GM18520 (cell line): ENCODE measurements at regions not wholly inside any gene's neighbourhood (a gene's known extent, or its start where the extent isn't known, plus 50 kb on each side); places are given as distances from the start of the nearest gene placed in this dataset.

Source experiments
- ATAC-seq: cut with Tn5 transposase; IDR thresholded peaks from one replicate; pipeline ENCODE4 v1.9.1; 2021; ENCODE audit not compliant: unreplicated experiment

DNA sequence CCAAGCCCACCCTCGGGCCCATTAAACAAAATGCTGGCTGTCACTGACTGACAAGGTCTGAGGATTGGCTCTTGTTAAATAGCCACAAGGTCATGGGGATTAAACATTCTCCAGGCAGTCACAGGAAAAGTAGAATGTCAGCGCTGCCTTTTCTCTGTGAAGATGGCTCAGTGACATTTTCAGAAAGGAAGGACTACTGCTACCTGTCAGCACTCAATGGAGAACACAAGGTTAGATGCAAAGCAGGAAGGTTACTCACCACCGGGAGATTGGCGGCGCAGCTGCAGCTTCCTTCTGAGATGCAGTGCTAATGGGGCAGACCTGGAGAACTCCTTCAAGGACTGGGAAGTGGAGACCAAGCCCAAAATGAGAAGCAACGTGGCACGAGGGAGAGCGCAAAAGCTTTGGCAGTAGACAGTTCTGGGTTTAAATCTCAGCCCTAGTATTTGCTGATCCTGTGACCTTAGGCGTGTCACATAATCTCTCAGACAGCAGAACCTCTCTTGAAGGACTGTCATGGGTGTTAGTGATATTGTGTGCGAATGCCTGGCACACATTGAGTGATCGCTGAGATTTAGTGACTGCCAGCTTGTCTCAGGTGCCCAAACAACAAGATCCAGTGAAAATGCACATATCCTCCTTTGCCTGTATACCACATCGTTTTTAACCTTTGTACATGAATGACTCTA is 213.1 kb upstream of the BOD1L1 start:
- no peak for ATAC-seq

DNA sequence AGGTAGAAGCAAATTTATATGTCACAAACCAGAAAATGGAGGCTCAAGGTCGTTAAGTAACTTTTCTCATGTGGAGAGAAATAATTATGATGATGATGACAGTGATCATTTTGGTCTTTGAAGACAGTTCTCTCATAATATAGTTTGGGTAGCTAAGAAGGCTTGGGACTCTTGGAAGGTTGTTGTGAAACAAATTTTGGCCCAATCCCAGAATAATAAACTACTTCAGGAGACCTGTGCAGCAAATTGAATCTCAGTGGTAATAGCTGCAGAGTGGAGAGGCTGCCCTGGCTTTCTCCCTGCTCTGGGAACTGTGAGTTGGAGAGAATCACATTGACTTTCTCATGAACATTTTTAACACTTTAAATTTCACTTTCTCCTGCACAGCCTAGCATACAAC is 217.2 kb upstream of the BOD1L1 start:
- ATAC-seq = no peak

DNA sequence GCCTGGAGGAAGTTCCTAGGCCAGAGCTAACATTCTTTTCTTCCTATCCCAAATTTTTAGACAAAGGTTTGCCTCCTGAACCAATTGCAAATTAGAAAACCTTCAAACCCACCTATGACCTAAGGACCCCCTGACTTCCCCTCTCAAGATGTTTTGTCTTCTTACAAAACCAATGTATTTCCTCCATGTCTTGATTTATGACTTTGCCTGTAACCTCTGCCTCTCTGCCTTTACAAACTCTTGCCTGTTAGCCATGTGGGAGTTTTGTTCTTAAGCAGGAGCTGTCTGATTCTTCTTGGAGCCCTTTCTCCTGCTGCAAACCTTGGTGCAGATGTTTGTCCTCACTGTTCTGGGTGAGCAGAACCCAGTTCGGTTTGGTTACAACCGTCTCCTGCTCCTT is 222.3 kb upstream of the BOD1L1 start:
- no peak for ATAC-seq

DNA sequence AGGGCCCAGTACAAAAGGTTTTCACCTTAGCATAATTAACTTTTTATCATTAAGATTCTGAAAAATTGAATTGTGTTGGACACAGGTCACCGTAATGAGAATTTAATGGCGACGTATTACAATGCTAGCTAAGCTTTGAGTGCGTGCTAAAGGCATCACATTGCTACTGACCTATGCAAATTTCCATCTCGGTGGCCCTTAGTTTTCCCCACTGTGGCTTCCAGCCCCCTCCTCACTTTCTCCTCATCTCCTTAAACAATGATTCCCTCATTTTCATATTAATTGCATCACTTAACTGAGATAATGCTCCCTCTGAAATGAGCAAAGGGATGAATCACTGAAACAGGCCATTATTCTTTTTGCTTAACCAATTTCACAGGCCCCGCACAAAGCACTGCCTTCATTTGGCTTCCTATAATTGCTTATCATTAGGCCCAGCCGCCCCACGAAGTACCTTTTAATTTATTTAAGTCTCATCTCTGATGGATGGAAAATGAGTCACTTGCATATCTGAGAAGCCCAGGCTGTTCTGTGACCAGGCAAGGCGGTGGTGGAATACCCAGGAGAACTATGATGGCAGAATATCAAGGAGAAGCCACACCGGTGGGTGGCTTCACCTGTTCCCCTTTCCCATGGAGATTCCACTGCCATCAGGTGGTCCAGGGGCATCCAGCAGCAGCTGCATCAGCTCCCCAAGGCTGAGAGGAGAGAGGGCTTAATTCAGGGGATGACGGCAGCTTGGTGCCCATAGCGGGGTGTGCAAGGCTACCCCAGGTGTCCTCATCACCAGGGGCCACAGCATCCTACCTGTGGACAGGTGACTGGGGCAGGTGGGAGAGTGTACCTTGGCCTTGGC is 223.8 kb upstream of the BOD1L1 start:
- ATAC-seq = no peak

DNA sequence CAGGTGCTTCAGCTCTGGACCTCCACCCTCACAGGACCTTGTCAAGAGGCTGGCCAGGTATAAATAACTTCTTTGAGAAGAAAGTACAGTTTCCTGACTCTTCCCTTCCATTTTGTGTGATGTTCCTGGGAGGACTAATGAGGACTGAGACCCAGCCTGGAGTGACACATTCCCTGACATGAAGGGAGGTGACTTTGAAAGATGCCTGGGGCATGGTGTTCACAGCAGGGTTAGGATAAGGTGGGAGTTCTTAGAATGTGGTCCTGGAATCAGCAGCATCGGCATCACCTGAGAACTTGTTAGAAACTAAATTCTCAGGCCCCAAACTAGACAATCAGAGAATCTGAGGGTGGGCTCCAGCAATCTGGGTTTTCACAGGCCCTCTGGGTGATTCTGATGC is 224.9 kb upstream of the BOD1L1 start:
- ATAC-seq = no peak

DNA sequence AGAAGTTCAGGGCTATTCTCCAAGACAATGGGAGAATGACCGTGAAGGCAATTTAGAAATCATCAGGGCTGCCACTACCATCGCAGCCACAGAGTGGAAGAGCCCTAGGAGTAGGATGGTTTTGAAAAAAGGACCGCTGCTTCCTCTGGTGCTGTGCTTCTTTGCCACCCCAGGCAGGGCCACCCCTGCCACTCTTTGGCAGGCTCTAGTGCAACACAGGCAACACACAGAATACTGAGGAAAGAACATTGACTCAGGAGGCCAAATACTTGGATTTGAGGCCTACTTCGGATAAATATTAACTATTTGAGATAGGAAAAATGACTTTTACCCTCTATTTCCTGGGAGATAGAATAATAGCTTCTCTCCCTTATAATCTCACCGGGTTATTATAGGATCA is 228.9 kb upstream of the BOD1L1 start:
- ATAC-seq = no peak

DNA sequence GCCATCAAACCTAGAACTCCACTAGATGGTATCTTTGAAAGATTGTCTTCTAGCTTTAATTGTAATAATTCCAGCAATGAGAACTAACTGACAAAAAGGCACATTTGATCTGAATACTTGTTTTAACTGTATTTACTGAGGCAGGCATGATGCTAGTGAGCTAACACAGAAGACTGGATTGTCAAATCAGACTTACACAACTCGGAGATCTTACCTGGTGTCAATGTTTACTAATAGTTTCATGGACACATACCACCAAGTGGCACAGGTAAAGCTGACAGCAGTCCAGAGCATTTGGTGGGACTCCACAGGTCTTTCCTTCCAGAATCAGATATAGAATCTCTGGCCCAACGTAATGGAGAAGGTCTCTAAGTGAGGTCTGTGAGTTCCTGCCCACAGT is 229.9 kb upstream of the BOD1L1 start:
- no peak for ATAC-seq

DNA sequence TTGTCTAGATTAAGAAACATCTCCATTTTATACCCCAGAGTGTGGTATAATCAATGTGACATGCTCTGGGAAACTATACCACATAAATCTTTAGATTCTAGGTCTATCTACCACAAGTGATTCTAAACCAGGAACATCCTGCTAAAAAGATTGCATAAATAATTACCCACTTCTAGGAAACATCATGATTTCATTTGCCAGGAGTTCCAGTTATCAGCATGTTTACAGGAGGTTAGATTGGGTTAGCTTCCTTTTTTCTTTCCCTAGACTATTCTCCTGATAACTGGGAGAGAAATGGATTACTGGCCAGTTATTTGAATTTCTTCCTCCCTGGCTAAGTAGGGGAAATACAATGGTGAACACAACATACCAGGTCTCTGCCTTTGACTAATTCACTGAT is 230.3 kb upstream of the BOD1L1 start:
- no peak for ATAC-seq

DNA sequence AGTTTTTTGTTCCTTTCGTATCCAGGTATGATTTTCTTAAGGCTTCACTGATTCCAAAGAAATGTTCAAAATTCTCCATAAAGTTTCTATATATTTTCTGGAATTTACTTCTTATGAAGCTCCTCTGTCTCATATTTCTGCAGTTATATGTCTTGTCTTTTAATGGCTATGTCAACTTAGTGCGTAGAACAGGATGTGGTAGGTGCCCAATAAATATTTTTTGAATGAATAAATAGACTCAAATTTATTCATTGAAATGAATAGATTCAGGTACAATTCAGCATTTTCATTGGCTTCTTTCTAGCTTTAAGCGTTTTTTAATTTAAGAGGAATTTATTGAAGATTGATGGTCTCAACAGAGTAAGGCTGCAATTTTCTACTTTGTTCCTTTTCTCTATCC is 231.9 kb upstream of the BOD1L1 start:
- no peak for ATAC-seq

DNA sequence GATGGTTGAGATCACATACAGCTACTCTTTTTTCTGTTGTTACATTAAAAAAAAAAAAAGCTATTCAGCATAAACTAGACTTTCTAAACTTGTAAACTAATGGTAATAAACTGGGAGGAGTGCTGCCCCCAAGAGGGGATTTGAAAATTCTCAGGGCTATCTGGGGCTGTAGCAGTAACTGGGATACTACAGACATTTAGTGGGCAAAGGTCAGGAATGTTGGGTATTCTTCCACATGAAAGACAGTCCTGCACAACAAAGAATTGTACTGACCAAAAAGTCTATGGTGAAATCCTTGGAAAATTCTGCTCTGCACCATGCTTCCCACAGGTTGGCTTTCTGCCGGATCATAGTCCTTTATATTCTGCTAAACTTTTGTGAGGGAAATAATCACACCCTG is 232.6 kb upstream of the BOD1L1 start:
- ATAC-seq = no peak

DNA sequence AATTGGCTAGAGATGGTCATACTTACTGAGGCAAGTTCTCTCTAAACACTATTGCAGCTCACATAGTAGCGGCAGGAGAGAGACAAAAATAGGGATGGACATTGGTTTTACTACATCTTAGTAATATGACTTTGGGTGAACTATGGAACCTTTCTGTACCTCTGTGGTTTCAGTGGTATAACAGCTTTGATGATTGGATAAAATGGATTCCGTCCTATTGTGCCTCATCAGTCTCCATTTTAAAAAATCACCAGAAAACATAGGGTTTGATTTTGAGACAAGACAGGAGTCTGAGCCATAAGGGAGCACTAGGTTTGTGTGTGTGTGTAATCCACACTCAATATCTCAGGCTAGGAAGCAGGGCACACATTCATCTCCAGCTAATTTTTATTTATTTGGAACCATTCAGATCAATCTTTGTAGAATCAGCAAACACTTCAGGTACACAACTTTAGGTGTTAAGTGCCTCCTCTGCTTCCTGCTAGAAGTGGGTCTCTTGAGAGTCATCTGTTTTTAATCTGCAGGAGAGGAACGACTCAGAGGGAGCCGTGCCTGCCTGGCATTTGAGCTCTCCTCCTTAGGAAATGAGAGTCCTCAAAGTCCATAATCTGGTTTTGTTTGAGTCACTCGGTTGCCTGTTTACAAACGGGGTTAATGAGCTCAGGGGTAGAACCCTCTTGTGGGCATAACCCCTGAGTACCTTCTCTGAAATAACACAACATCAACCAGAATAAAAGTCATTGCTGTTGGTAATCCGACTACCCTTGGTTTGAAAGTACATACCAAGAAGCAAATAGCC is 238.5 kb upstream of the BOD1L1 start:
- no peak for ATAC-seq

DNA sequence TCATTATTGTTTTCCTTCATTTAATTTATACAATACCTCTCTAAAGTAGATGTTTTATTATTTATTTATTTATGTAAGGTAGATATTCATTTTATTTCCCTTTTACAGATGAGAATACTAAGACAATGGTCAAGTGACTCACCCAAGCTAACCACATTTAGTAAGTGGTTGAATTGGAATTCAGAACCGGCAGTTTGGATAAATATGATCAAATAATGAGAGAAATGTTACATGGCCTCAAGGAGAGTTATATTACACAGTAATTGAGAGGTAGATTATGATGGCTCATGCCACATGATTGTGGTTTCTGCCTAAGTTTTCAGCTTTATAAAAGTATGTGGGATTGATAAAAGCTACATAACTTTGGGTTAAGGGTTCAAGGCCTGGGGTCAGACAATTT is 239.4 kb upstream of the BOD1L1 start:
- ATAC-seq = no peak

DNA sequence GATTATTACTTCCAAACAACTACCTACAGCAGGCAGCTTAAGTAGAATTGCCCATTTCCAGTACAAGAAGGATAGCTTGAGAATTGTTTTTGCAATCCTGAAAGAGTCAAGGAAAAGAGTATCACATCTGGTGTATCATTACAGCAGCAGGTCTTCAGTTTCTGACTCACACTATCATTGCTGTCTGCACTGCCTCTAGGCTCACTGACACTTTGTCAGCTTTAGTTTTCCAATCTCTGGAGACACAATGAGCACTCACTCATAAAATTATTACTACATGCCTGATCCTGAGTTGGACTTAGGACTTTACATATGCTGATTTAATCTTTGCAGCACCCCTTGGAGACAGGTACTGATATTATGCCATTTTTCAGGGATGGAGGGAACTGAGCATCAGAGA is 244.6 kb upstream of the BOD1L1 start:
- no peak for ATAC-seq

DNA sequence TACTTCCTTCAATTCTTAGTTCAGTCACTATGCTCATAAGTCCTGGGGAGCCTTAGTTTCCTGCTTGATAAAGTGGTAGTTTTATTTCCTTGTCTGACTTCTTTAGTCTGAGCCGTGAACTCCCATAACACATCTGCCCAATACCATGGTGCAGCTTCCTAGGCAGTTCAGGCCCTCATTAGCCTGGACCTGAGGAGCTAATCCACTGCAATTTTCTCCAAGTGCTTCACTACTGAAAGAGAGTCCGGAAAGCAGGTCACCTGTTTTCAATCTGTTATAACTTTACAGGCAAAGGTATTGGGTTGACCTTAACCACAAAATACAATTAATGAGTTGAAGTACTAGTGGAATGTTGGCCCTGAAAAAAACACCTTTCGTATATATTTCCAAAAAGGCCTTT is 245.4 kb upstream of the BOD1L1 start:
- no peak for ATAC-seq

DNA sequence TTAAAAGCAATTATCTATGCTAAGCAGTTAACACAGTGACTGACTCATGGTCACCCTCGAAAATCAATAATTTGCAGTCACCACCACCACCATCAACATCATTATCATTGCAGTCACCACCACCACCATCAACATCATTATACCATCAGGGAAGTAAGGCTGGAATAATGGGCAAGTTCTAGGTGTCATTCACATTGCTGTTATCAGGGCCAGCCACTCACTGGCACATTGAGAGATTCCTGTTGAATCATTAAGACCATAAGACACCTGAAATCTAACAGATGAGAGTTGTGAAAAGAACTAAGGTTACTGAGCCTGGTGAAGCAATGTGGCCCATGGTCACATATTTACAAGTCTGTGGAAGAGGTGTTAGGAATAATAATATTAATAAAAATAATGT is 247.7 kb upstream of the BOD1L1 start:
- ATAC-seq = no peak

DNA sequence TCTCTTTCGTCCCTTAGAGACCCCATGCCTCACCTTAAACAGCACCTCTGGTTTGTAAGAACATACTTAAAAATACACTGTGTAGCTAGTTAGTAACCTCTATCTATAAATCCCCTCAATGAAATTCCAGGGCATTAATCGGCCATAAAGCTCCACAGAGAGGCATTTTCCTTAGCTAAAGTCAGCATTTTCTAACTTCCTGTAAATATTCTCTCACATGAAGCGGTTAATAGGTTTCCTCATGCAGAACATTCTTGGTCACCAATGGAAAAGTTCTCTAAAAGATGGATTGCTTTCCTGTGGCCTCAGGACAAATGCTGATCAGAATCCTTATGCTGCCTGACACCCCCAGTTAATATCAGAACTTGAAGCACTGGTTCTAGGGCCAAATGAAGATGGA is 248.6 kb upstream of the BOD1L1 start:
- no peak for ATAC-seq

DNA sequence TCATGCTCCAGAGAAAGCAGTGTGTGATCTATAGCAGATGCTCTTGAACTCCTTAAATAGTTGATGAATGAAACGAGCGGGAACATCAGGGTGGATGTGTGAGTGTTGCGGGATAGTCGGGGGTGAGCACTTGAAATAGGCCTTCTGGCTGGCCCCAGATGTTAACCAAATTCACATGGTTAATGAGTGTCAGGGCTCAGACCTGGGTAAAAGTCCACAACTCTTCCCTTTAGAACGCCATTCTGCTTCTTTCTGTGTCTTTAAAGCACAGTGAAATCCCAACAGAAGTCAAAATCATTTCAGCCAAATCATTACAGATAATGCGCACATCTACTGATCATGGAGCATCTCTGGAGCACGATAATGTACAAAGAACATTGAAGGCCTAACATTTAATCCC is 249.4 kb upstream of the BOD1L1 start:
- no peak for ATAC-seq

DNA sequence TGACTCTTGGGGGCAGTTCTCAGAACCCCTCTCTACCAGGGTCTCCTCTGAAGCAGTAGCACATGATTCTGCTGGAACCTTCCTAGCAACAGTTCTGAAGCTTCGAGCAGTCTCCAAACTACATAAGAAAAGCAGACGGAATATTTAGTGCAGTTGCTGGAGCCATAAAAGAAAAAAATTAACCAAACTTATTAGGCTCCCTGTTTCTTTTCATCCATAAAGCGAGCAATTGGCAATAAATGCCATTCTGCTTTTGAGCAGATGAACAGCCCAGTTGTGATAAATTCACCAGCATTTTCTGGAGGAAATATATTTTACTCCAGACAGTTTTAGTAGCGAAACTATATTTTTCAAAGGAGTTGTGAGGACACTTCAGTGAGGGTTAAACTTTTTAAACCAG is 250.1 kb upstream of the BOD1L1 start:
- ATAC-seq = no peak

DNA sequence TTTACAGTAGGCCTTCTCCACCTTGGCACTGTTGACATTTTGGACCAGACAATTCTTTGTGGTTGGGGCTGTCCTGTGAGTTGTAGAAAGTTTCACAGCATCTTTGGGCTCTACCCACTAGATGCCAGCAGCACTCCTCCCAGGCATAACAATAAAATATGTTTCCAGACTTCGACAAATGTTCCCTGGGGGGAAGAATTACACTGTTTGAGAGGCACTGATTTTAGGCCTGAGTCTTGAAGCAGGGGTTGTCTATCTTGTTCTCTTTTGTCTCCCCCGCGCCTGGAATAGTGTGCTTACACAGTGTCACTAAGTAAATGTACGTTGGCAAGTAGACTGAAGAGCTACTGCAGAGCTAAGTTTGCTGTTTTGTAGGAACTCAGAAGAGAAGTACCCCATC is 254.4 kb upstream of the BOD1L1 start:
- ATAC-seq = no peak

DNA sequence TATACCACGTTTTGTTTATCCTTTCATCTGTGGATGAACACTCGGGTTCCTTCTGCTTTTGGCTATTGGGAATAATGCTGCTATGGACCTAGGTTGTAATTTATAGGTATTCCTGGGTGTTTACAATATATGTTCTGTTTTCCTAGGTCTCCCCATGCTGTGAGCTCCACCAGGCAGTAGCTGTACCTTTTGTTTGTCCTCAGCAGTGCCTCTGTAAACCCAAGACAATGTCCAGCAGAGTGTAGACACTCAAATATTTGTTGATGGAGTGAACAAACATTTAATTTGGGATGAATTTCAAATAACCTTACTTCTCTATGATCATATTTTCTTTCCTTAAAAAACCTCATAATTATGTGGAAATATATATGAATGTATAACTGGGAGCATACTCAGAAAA is 259.5 kb upstream of the BOD1L1 start:
- ATAC-seq = no peak

DNA sequence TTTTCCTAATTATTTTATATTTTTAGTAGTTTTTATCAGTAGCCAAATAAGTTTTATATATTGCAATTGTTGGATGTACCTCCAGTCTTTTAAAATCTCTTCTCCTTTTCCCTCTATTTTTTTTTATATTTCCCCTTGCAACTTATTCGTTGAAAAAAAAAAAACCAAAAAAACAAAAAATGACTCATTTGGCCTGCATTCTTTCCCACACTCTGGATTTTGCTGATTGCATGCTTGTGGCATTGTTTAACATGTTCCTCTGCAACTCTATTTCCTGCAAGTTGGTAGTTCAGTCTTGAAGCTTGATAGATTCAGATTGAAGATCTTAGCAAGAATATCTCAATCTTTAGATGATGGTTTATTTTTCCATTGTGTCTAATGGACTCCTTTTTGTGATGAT is 260.6 kb upstream of the BOD1L1 start:
- no peak for ATAC-seq

DNA sequence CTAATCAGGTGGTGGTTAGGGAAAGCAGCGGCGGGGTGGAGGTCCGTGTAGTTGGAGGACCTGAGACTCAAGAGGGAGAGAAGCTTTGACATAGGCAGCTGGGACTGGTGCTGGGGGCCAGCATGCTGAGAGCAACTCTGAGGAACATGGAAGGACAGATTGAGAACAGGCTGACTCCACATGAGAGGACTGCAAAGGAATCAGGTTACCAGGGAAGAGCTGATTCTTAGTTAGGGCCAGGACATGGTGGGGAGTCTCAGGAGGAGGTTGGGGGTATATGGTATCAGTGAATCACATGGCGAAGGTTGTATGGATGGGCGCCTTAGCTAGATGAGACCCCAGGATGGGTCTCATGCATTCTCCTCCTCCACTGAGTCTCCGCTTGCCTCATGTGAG is 264.0 kb upstream of the BOD1L1 start:
- ATAC-seq = no peak
